NCI-H82 (cell line): ENCODE measurements at regions not wholly inside any gene's neighbourhood (a gene's known extent, or its start where the extent isn't known, plus 50 kb on each side); places are given as distances from the start of the nearest gene placed in this dataset.

Experiments used
- DNase-seq: peaks from one replicate; lab custom pipeline; 2025; lab: John Stamatoyannopoulos, UW

GRCh38 chr22:48618326-48618725 lies 1209.3 kb downstream of the BRD1 start:
- no peak for DNase-seq

- no peak for DNase-seq
These were observed 1211.0 kb downstream of the BRD1 start for GRCh38 chr22:48616656-48617055.

GRCh38 chr22:48615171-48616008 lies 1212.3 kb downstream of the BRD1 start:
- no peak for DNase-seq

GRCh38 chr22:48613566-48614200 lies 1214.0 kb downstream of the BRD1 start:
- no peak for DNase-seq

- DNase-seq = no peak
These were observed 1215.3 kb downstream of the BRD1 start for GRCh38 chr22:48612077-48612995.

- no peak for DNase-seq
These were observed 1218.3 kb downstream of the BRD1 start for GRCh38 chr22:48609279-48609865.

DNA sequence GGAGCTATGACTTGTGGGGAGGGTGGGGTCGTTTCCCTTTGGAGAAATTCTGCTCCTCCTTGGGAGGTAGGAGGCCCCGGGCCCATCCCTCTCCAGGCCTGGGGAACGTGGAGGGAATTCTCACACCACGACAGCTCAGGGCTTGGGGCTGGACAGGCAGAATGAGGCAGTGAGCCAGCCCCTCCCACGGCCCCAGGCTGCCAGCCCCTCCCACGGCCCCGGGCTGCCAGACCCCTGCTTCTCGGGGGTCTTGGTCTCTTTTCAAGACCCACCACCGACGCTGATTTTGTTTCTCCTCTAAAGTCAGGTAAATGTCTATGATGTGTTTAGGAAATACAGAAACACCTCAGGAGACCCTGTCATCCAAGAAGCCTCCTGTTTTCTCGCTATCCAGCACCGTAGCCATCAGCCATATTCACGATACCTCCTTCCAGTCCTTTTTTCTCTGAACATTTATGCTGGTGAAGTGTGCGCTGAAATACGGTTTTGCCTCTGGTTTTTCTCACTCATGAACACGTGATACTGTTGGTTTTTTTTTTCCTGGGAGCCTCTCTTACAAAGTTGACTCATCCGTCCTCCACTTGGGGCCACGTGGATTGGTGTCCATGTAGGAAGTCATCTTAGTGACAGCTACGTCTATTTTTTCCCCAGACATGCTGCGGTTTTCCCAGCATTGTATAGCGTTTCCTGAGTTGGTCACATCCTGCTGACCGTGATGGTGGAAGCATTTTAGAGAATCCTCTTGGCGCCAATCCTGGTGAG lies 1219.6 kb downstream of the BRD1 start:
- no peak for DNase-seq

GRCh38 chr22:48606684-48607307 lies 1220.9 kb downstream of the BRD1 start:
- no peak for DNase-seq

- DNase-seq = no peak
These were observed 1221.7 kb downstream of the BRD1 start for GRCh38 chr22:48605856-48606481.

DNA sequence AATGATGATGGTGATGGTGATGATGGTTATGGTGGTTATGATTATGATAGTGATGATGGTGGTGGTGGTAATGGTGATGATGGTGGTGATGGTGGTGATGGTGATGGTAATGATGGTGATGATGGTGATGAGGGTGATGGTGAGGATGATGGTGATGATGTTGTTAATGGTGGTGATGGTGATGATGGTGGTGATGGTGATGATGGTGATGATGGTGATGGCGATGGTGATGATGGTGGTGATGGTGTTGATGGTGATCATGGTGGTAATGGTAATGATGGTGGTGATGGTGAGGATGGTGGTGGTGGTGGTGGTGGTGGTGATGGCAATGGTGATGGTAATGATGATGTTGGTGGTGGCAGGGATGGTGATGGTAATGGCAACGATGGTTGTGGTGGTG lies 1222.5 kb downstream of the BRD1 start:
- DNase-seq = no peak

- no peak for DNase-seq
These were observed 1223.9 kb downstream of the BRD1 start for GRCh38 chr22:48603621-48604320.

DNA sequence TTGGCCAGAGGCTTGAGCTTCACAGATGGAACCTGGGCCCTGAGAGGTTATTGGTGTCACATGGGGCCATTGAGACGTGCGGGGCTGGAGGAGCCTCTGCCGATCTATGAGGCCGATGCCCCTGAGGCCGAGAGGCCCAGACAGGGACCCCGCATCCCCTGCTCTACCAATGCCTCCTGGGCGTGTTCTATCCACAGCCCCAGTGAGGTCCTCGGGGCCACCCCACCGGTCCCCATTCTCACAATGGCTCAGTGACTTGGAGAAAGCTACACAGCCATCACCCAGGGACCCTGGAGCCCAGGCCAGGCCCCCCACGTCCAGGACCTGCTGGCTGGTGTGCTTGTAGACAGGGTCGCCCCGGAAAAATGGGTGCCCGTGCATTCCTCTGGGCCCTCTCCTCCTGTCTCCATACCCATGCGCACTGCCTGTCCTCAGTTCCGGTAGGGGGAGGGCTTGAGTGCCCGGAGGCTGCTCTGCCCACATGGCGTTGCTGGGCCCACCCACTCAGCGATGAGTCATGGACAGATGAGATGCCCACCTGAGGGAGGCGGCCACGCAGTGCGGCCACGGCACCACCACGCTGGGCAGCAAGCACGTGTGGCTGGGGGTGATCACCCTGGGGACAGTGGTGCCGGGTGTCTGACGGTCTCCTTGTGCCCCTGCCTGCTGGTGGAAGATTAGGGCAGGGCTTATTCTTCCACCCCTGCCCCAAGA lies 1224.7 kb downstream of the BRD1 start:
- no peak for DNase-seq

DNA sequence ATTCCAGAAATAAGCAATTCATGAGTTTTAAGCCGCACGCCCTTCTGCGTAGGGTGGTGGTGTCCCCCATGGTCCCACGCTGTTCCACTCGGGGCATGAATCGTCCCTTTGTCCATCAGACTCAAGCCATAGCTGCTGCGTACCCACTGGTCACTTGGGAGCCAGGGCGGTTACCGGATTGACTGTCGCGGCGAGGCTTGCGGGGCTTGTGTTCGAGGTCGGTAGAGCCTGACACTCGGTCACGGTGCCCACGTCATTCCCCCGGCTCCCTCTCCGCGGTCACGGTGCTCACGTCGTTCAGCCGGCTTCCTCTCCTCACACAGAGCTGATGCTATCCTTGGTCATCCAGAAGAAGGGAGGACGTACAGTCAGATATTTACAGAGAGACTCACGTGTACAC lies 1227.0 kb downstream of the BRD1 start:
- no peak for DNase-seq

DNA sequence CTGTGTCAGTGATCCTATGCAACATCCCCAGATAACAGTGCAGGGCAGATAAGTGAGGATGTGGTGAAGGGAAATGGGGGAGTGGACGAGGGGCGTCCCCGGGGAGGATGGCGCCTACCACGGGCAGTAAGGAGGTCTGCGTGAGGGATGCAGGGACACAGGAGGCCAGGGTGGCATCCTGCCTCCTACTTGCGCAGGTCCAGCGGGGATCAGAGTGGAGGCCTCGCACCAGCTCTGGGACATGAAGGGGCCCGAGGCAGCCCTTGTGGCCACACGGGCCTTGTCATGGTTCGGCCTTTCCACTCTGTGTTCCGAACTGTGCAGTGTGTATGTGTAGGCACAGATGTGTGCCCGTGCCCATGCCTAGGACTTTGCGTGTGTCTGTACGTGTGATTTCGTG lies 1227.5 kb downstream of the BRD1 start:
- DNase-seq = no peak

DNA sequence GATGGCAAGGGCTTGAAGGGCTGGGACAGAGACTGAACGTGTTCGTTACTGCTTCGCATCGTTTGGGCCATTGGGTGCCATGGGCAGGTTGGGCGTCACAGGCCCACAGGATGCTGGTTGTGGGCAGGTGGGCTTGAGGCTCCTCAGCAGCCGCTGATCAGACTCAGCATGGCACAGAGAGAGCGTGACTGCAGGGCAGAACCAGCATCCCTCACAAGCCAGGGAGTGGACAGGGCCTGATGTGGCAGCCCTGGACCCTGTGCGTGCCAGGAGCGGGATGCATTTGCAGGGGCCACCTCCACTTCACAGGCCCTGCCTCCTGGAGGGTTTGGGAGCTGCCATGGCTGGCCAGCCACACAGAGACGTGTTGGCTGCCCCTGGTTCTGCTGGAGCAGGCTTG lies 1228.3 kb downstream of the BRD1 start:
- no peak for DNase-seq

- no peak for DNase-seq
These were observed 1231.4 kb downstream of the BRD1 start for GRCh38 chr22:48596111-48596850.

DNA sequence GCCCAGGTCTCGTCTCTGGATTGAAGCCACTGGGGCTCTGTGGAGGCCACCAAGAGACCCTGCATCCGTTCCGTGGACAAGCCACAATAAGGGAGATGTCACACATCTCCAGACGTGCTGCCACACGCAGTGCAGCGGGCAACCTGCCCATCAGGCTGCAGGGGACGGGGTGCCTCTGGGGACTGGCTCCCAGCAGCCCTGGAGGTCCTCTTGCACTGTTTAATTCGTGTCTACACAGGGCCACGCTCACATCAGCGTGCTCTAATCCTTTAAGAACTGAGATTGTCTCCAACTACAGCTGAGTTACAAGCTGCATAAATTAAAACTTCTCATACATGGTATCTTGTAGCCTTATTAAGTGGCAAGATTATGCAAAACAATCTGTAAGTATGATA lies 1232.2 kb downstream of the BRD1 start:
- no peak for DNase-seq

GRCh38 chr22:48594757-48595510 lies 1232.7 kb downstream of the BRD1 start:
- DNase-seq = no peak
